Jurkat, Clone E6-1 (cell line): ENCODE measurements at regions not wholly inside any gene's neighbourhood (a gene's known extent, or its start where the extent isn't known, plus 50 kb on each side); places are given as distances from the start of the nearest gene placed in this dataset.
"Not testable (repeated sequence)": the region's sequence is repeated elsewhere in the genome, so short reads cannot be mapped to it uniquely, and the experiment has no call there.

Experiments used
- DNase-seq: peaks from one replicate; pipeline ENCODE4 v3.0.0-alpha.2; 2011; ENCODE audit warnings: low read depth, low spot score
- H3K4me3 ChIP-seq: 2 replicates; pipeline ENCODE4 v1.5.1; 2011; ENCODE audit warnings: mild to moderate bottlenecking, low read length, control low read depth, moderate library complexity

GRCh38 chr11:39327302-39327701 lies 2132.2 kb downstream of the LRRC4C start:
- H3K4me3 ChIP-seq: no peak overlapping the region
- no peak for DNase-seq

GRCh38 chr11:39311888-39312287 lies 2147.6 kb downstream of the LRRC4C start:
- not testable (repeated sequence) for H3K4me3 ChIP-seq, DNase-seq

GRCh38 chr11:39304586-39304985 lies 2154.9 kb downstream of the LRRC4C start:
- no peak for DNase-seq
- H3K4me3 ChIP-seq: no peak overlapping the region

- DNase-seq: no peak
Measured at GRCh38 chr11:39294648-39295047, 2164.8 kb downstream of the LRRC4C start.

GRCh38 chr11:39288011-39288410 lies 2171.4 kb downstream of the LRRC4C start:
- no peak overlapping the region for H3K4me3 ChIP-seq
- no peak for DNase-seq

More at GRCh38 chr11:39294648-39295047, 2164.8 kb downstream of the LRRC4C start:
- H3K4me3 ChIP-seq: no peak overlapping the region

- H3K4me3 ChIP-seq: no peak overlapping the region
- no peak for DNase-seq
Measured at GRCh38 chr11:39268176-39268690, 2191.2 kb downstream of the LRRC4C start.

- no peak for DNase-seq
- H3K4me3 ChIP-seq: no peak overlapping the region
Measured at GRCh38 chr11:39255648-39256047, 2203.8 kb downstream of the LRRC4C start.

- no peak overlapping the region for H3K4me3 ChIP-seq
- no peak for DNase-seq
Measured at GRCh38 chr11:39249566-39250365, 2209.7 kb downstream of the LRRC4C start.

- no peak for DNase-seq
- no peak overlapping the region for H3K4me3 ChIP-seq
Measured at GRCh38 chr11:39247570-39248137, 2211.8 kb downstream of the LRRC4C start.

- no peak overlapping the region for H3K4me3 ChIP-seq
- no peak for DNase-seq
Measured at GRCh38 chr11:39239553-39239952, 2219.9 kb downstream of the LRRC4C start.

- no peak overlapping the region for H3K4me3 ChIP-seq
- DNase-seq: no peak
Measured at GRCh38 chr11:39236916-39237315, 2222.5 kb downstream of the LRRC4C start.

GRCh38 chr11:39221550-39222138 lies 2237.8 kb downstream of the LRRC4C start:
- no peak for DNase-seq
- H3K4me3 ChIP-seq: no peak overlapping the region

GRCh38 chr11:39220501-39221230 lies 2238.8 kb downstream of the LRRC4C start:
- no peak overlapping the region for H3K4me3 ChIP-seq
- DNase-seq: no peak

GRCh38 chr11:39220069-39220468 lies 2239.4 kb downstream of the LRRC4C start:
- no peak overlapping the region for H3K4me3 ChIP-seq
- no peak for DNase-seq

- no peak for DNase-seq
- H3K4me3 ChIP-seq: no peak overlapping the region
Measured at GRCh38 chr11:39209981-39210380, 2249.5 kb downstream of the LRRC4C start.

GRCh38 chr11:39205236-39205995 lies 2254.0 kb downstream of the LRRC4C start:
- no peak overlapping the region for H3K4me3 ChIP-seq
- DNase-seq: no peak

GRCh38 chr11:39192671-39193070 lies 2266.8 kb downstream of the LRRC4C start:
- DNase-seq: no peak

GRCh38 chr11:39190751-39191150 lies 2268.7 kb downstream of the LRRC4C start:
- no peak for DNase-seq
- no peak overlapping the region for H3K4me3 ChIP-seq

More at GRCh38 chr11:39192671-39193070, 2266.8 kb downstream of the LRRC4C start:
- H3K4me3 ChIP-seq: no peak overlapping the region

- H3K4me3 ChIP-seq: no peak overlapping the region
- DNase-seq: no peak
Measured at GRCh38 chr11:39177678-39178077, 2281.8 kb downstream of the LRRC4C start.
